Putamen (tissue), 1 donor: ENCODE measurements at regions not wholly inside any gene's neighbourhood (a gene's known extent, or its start where the extent isn't known, plus 50 kb on each side); places are given as distances from the start of the nearest gene placed in this dataset.
"Not testable (repeated sequence)": the region's sequence is repeated elsewhere in the genome, so short reads cannot be mapped to it uniquely, and the experiment has no call there.

Experiments
- DNase-seq: peaks from one replicate; pipeline ENCODE4 v3.0.0-alpha.2; 2016; ENCODE audit warnings: low spot score

GRCh38 chr9:115543511-115543910, 425.6 kb upstream of the TNC start:
- DNase-seq, result peak; percentile 66

DNA sequence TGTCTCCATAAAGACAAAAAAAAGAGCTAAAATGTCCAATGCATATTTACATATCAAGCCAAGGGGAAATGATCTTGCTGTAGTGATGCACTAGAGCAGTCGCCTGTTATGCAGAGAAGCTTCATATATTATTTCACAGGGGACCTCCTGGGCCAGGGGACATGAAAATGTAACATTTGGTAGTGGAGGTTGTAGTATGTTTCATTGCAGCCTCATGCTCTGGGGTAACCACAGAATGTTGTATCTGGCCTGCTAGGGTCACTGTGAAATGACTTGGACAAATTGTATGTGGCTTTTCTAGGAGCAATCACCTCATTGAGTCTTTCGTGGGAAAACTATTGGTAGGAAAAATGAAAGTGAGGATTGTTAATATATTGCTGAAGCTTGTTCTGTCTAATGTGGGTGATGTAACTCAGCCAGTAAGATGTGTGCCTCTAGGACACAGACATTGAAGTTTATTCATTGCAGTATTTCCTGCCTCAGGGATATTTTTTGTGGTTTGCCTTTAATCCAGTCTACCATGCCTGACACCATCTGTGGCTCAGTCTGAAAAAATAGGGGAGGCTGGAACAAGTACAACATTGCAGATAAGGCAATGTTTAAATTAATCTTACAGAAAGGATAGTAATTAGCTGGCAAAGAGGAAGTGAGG, 430.8 kb upstream of the TNC start:
- no peak for DNase-seq

GRCh38 chr9:115551396-115551795, 433.4 kb upstream of the TNC start:
- no peak for DNase-seq

GRCh38 chr9:115553060-115553773, 435.3 kb upstream of the TNC start:
- no peak for DNase-seq

DNA sequence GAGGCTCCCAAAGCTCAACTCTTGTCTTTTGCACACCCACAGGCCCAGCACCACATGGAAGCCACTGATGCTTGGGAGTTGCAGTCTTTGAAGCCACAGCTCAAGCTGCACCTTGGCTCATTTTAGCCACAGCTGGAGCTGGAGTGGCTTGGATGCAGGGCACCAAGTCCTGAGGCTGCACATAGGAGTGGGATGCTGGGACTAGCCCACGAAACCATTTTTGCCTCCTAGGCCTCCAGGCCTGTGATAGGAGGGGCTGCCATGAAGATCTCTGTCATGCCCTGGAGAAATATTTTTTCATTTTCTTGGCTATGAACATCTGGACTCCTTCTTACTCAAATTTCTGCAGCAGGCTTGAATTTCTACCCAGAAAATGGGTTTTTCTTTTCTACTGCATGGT, 438.5 kb upstream of the TNC start:
- DNase-seq, result no peak

DNA sequence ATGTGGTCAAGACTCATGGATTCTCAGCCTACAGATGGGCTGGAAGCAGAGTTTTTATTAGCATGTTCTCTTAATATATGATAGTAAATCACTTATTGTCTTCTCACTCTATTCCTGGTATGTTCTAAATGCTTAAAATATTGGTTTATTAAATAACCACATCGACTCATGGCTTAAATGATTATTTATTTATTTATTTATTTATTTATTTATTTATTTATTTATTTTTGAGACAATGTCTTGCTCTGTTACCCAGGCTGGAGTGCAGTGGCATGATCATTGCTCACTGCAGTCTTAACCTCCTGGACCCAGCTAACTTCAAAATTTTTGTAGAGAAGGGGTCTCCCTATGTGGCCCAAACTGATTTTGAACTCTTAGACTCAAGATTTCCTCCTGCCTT, 457.2 kb upstream of the TNC start:
- no peak for DNase-seq

- DNase-seq, result not testable (repeated sequence)
Observed at GRCh38 chr9:115585458-115585857, 467.5 kb upstream of the TNC start.

DNA sequence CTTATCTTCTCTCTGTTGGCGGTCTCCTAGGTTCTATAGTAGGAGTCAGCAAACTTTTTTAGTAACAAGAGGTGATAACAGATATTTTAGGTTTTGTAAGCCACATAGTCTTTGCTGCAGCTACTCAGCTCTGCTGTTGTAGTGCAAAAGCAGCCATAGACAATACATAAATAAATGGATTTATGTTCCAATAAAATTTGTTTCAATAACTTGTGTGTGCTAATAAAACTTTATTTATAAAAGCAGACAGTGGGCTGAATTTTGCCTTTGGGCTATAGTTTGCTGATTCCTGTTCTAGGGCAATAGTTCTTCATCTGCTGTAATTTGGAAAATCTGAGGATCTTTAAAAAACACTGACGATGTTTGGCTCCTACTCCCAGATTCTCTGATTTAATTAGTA, 469.4 kb upstream of the TNC start:
- no peak for DNase-seq

DNA sequence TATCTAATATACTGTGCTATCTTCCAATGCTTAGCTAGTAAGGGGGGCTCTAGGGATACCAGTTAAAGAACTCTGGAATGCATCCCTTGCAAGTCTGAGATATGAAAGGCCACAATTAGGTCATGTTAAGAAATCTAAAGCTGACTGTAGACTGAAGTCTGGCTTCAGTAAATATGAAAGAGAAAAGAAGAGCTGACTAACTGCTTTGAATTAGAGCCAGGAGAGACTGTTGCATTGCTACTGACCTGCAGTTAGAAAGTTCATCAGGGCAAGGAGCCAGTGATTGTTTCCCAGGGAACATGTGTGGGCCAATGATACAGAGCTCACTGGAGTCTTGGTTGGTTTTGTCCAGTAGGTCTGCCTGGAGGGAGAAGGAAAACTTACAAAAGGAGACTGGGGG, 472.1 kb upstream of the TNC start:
- DNase-seq, result no peak

- peak; percentile 30 for DNase-seq
Observed at GRCh38 chr9:115591584-115591984, 473.6 kb upstream of the TNC start.

GRCh38 chr9:115593587-115594091, 475.7 kb upstream of the TNC start:
- DNase-seq, result peak; percentile 19

GRCh38 chr9:115594557-115594956, 476.6 kb upstream of the TNC start:
- DNase-seq, result no peak

GRCh38 chr9:115596021-115596745, 478.2 kb upstream of the TNC start:
- no peak for DNase-seq

DNA sequence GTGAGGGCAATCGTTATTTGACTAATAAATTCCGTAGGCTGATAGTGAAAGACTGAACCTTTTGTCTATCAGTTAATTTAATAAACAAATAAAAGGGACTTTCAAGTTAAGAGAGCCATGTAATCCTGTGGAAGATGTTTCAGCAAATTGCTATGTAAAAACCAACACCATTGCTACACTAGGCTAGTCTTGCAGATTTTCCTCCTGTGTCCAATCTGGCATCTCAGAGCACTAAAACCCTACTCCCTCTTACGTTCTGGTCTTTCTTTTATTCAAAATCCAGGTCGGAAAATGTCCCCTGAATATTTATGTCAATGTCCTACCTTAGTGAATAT, 478.8 kb upstream of the TNC start:
- no peak for DNase-seq

GRCh38 chr9:115597330-115597895, 479.5 kb upstream of the TNC start:
- no peak for DNase-seq

DNA sequence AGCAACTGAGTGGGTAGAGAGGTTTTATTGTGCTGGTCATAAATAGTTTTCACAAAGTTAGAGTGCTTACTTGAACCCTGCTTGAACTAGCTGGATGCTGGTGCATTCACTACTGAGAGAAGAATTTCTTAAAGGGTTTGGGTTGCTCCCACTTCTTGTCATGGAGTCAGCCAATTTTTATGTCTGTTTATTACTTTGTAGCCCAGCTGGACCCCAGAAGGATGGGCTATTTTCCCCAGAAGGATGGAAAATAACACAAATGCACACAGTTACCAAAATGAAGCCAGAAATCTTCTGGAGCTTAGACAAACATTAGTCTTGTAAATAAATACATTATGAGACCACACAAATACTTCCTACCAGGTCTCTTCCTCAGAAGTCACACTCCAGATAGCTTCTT, 480.8 kb upstream of the TNC start:
- DNase-seq, result no peak

- no peak for DNase-seq
Observed at GRCh38 chr9:115599898-115600297, 481.9 kb upstream of the TNC start.

GRCh38 chr9:115601434-115601833, 483.5 kb upstream of the TNC start:
- DNase-seq, result no peak

- no peak for DNase-seq
Observed at GRCh38 chr9:115604831-115605483, 487.0 kb upstream of the TNC start.

- DNase-seq, result no peak
Observed at GRCh38 chr9:115606838-115607237, 488.9 kb upstream of the TNC start.

GRCh38 chr9:115614326-115614999, 496.5 kb upstream of the TNC start:
- no peak for DNase-seq

DNA sequence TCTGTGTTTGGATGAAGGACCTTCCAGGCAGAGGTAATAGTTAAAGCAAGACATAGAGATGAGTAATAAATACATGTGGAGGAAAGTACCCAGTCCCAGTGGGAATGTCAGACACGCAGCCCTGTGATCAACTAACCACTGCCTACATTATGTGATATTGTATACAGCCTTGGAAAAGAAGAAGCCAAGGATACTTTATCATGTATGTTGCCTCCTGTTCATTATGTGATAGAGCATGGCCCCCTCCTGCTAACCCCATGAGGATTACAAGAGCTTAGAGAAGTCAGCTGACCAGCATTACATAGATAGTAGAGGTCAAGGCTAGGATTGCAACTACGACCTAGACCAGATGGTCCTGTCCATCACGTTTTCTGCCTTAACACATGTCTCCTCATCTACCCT, 497.0 kb upstream of the TNC start:
- no peak for DNase-seq
